Keratinocyte (primary cell): ENCODE measurements at regions not wholly inside any gene's neighbourhood (a gene's known extent, or its start where the extent isn't known, plus 50 kb on each side); places are given as distances from the start of the nearest gene placed in this dataset.

ENCODE experiments used
- DNase-seq: peaks from one replicate; pipeline ENCODE4 v3.0.0-alpha.2; 2011; ENCODE audit warnings: low read depth, missing footprints, low spot score
- FAIRE-seq: peaks from 2 replicates; lab custom pipeline; 2011; peaks lifted over from hg19 to GRCh38; lab: Jason Lieb, UNC
- H2AFZ ChIP-seq: 2 replicates; pipeline ENCODE4 v1.6.0; 2012; ENCODE audit warnings: low read length, control low read depth, inconsistent platforms; ENCODE audit not compliant: control insufficient read depth
- H3K27ac ChIP-seq: 2 replicates; pipeline ENCODE4 v1.5.1; 2011; ENCODE audit warnings: low read length; ENCODE audit not compliant: control insufficient read depth, insufficient read depth
- H3K27me3 ChIP-seq: 3 replicates; pipeline ENCODE4 v1.6.0; 2011; ENCODE audit warnings: low read length; ENCODE audit not compliant: control insufficient read depth, insufficient read depth; ENCODE audit errors: extremely low read depth
- H3K36me3 ChIP-seq, 2 experiments: 2 replicates in 1 of 2; 3 replicates in 1 of 2; pipeline ENCODE4 v1.5.1; 2011; ENCODE audit warnings: low read length in 2 of 2, mild to moderate bottlenecking in 1 of 2; ENCODE audit not compliant: control insufficient read depth in 2 of 2, insufficient read depth in 2 of 2; ENCODE audit errors: extremely low read depth in 1 of 2
- H3K4me1 ChIP-seq: 3 replicates; pipeline ENCODE4 v1.5.1; 2011; ENCODE audit warnings: low read length; ENCODE audit not compliant: control insufficient read depth, insufficient read depth; ENCODE audit errors: extremely low read depth
- H3K4me2 ChIP-seq: 3 replicates; pipeline ENCODE4 v1.6.0; 2011; ENCODE audit warnings: low read depth, low read length; ENCODE audit not compliant: control insufficient read depth, insufficient read depth; ENCODE audit errors: extremely low read depth
- H3K4me3 ChIP-seq, 3 experiments: fragments of 200-600 bp in 1 of 3; sonication (generic) in 1 of 3; 2 replicates in 2 of 3; 3 replicates in 1 of 3; pipeline ENCODE4 v1.5.1; 2011 to 2016; ENCODE audit warnings: low read length in 3 of 3, mild to moderate bottlenecking in 3 of 3, control low read depth in 2 of 3, inconsistent platforms in 1 of 3, low read depth in 1 of 3, mixed read lengths in 1 of 3, mixed run types in 1 of 3, moderate library complexity in 1 of 3; ENCODE audit not compliant: control insufficient read depth in 2 of 3, insufficient read depth in 2 of 3; ENCODE audit errors: extremely low read depth in 1 of 3
- H3K79me2 ChIP-seq: 2 replicates; pipeline ENCODE4 v1.6.0; 2012; ENCODE audit warnings: low read length; ENCODE audit not compliant: control insufficient read depth, insufficient read depth
- H3K9ac ChIP-seq: 3 replicates; pipeline ENCODE4 v1.6.0; 2011; ENCODE audit warnings: low read length; ENCODE audit not compliant: control insufficient read depth, insufficient read depth; ENCODE audit errors: extremely low read depth
- H3K9me1 ChIP-seq: 3 replicates; pipeline ENCODE4 v1.6.0; 2011; ENCODE audit warnings: low read length; ENCODE audit not compliant: control insufficient read depth, insufficient read depth; ENCODE audit errors: extremely low read depth
- H3K9me3 ChIP-seq: 2 replicates; pipeline ENCODE4 v1.5.1; 2012; ENCODE audit warnings: low read depth, low read length; ENCODE audit not compliant: control insufficient read depth
- H4K20me1 ChIP-seq: 3 replicates; pipeline ENCODE4 v1.6.0; 2011; ENCODE audit warnings: low read length; ENCODE audit not compliant: control insufficient read depth, insufficient read depth; ENCODE audit errors: extremely low read depth
- EZH2 ChIP-seq: IDR thresholded peaks from one replicate; pipeline ENCODE4 v1.6.1; 2012; ENCODE audit warnings: inconsistent platforms, mild to moderate bottlenecking, low read length, moderate library complexity
- dilution Hi-C: fragments of 300-500 bp; cut with MboI; formaldehyde crosslinking; loops from one replicate; pipeline ENCODE4 v1.7.0; 2020; ENCODE audit warnings: low sequenced_read_pairs; ENCODE audit not compliant: extremely low pct_ligation_motif_present
- TF ChIP-seq, protein P1 (sequence below), 3 experiments: IDR thresholded peaks in 1 of 3; conservative IDR thresholded peaks in 1 of 3; optimal IDR thresholded peaks in 1 of 3; 2 replicates in 2 of 3; 3 replicates in 1 of 3; pipeline versions ENCODE3 to v1.5.1; 2011; ENCODE audit warnings: low read length in 3 of 3, mild to moderate bottlenecking in 3 of 3, moderate library complexity in 2 of 3, control low read depth in 1 of 3, inconsistent platforms in 1 of 3; ENCODE audit not compliant: insufficient read depth in 2 of 3; ENCODE audit errors: extremely low read depth in 1 of 3

DNA sequence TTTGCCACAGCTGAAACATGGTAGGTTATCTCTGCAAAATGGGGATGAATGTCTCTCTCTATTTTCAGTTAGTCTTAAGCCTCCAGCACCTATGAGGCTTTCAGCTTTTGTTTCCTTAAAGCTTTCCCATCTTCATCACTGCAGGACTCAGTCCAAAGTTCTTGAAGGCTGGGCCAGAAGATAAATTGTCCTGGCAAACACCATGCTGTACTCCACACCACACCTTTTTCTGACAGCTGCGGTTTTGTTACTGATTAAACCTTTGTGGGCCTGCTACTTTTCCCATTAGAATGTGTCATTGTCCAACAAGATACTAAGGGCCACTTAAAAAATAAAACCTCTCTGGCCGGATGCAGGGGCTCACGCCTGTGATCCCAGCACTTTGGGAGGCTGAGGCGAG, 87.2 kb upstream of the A1CF start:
- Histone ChIP-seq H3K9me1 (no peaks in the 10 kb centered on the region), H3K4me1 (no peaks in the 10 kb centered on the region), H4K20me1 (no peaks in the 10 kb centered on the region), H3K4me2 (no peak overlapping the region), H3K79me2 (no peaks in the 10 kb centered on the region), H2AFZ (no peak overlapping the region), H3K27me3 (no peaks in the 10 kb centered on the region), H3K9me3 (no peaks in the 10 kb centered on the region), H3K36me3 (no peaks in the 10 kb centered on the region), H3K9ac (no peak overlapping the region), H3K27ac (no peak overlapping the region), H3K4me3 (no peak overlapping the region)
- TF ChIP-seq, protein P1, sequence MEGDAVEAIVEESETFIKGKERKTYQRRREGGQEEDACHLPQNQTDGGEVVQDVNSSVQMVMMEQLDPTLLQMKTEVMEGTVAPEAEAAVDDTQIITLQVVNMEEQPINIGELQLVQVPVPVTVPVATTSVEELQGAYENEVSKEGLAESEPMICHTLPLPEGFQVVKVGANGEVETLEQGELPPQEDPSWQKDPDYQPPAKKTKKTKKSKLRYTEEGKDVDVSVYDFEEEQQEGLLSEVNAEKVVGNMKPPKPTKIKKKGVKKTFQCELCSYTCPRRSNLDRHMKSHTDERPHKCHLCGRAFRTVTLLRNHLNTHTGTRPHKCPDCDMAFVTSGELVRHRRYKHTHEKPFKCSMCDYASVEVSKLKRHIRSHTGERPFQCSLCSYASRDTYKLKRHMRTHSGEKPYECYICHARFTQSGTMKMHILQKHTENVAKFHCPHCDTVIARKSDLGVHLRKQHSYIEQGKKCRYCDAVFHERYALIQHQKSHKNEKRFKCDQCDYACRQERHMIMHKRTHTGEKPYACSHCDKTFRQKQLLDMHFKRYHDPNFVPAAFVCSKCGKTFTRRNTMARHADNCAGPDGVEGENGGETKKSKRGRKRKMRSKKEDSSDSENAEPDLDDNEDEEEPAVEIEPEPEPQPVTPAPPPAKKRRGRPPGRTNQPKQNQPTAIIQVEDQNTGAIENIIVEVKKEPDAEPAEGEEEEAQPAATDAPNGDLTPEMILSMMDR (optimal IDR thresholded peaks at IDR 0.05 in 1 of 3, IDR thresholded peaks at IDR 0.05 in 1 of 3, conservative IDR thresholded peaks at IDR 0.05 in 1 of 3; ENCODE audit: extremely low read depth in 1 of 3, insufficient read depth in 2 of 3, low read length in 3 of 3): no peak
- TF ChIP-seq EZH2: no peak
- dilution Hi-C loops: no loop called here
- DNase-seq (no peak), FAIRE-seq (no peak)

DNA sequence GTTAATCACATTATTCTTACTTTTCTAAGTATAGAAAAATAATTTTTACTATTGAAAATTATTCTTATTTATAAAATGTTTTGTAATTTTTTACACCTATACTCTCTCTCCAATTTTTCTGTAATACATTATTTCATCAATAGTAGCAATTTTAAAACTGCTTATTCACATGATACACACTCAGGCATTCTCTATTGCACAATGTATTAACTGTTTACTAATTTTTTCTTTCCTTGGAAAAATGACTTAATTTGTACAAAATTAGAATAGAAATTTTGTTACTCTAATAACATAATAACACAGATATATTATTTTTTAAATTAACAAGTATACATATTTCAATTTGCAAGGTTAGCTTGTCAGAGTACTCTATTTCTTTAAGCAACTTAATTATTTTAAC, 92.9 kb upstream of the PRKG1 start:
- H3K9ac ChIP-seq: no peak overlapping the region
- no peak overlapping the region for H3K27ac ChIP-seq
- H3K36me3 ChIP-seq: no peaks in the 10 kb centered on the region
- no peak overlapping the region for H3K4me2 ChIP-seq
- no peak overlapping the region for H3K4me3 ChIP-seq
- no peaks in the 10 kb centered on the region for H3K9me1 ChIP-seq
- H3K79me2 ChIP-seq: no peaks in the 10 kb centered on the region
- DNase-seq (no peak), FAIRE-seq (no peak)
- H3K27me3 ChIP-seq: no peaks in the 10 kb centered on the region
- no peaks in the 10 kb centered on the region for H3K4me1 ChIP-seq
- no peak overlapping the region for H2AFZ ChIP-seq
- dilution Hi-C loops: no loop called here
- no peaks in the 10 kb centered on the region for H3K9me3 ChIP-seq
- no peak for TF ChIP-seq EZH2
- TF ChIP-seq, protein P1 (optimal IDR thresholded peaks at IDR 0.05 in 1 of 3, IDR thresholded peaks at IDR 0.05 in 1 of 3, conservative IDR thresholded peaks at IDR 0.05 in 1 of 3; ENCODE audit: extremely low read depth in 1 of 3, insufficient read depth in 2 of 3, low read length in 3 of 3): no peak
- no peaks in the 10 kb centered on the region for H4K20me1 ChIP-seq
